PC-3 (cell line): ENCODE measurements at regions not wholly inside any gene's neighbourhood (a gene's known extent, or its start where the extent isn't known, plus 50 kb on each side); places are given as distances from the start of the nearest gene placed in this dataset.
"Not testable (repeated sequence)": the region's sequence is repeated elsewhere in the genome, so short reads cannot be mapped to it uniquely, and the experiment has no call there.

Experiments used
- ATAC-seq: fragments of 200-7000 bp; cut with Tn5 transposase; 2 replicates; pipeline ENCODE4 v1.9.1; 2020; ENCODE audit warnings: mild to moderate bottlenecking, moderate library complexity
- BruUV-seq: library from RNA; stranded (reverse); fragments of 400-500 nt; replicated peaks from 2 replicates; lab custom pipeline; 2021; lab: Mats Ljungman, UMichigan
- CTCF ChIA-PET: fragments of 300-600 bp; sonication (Branson Sonifier 250); formaldehyde crosslinking; loops from one replicate; lab custom pipeline; 2022; ENCODE audit warnings: antibody characterized with exemption; lab: Charles Lee
- POLR2A ChIA-PET: fragments of 300-600 bp; sonication (Branson Sonifier 250); formaldehyde crosslinking; loops from one replicate; lab custom pipeline; 2022; ENCODE audit warnings: antibody characterized with exemption; ENCODE audit not compliant: unreplicated experiment; lab: Charles Lee
- DNase-seq: peaks from one replicate; pipeline ENCODE4 v3.0.0-alpha.2; 2015
- H2AFZ ChIP-seq: fragments of 300-600 bp; sonication (generic); 2 replicates; pipeline ENCODE4 v1.6.0; 2016; ENCODE audit warnings: antibody characterized with exemption, low read length
- H3F3A ChIP-seq: fragments of 300-600 bp; sonication (generic); one replicate; pipeline ENCODE4 v1.6.0; 2017; ENCODE audit warnings: antibody characterized with exemption, low read length, control low read depth, mild to moderate bottlenecking; ENCODE audit not compliant: unreplicated experiment
- H3K27ac ChIP-seq: fragments of 300-600 bp; sonication (generic); 2 replicates; pipeline ENCODE4 v1.5.1; 2016; ENCODE audit warnings: mild to moderate bottlenecking, low read length
- H3K27me3 ChIP-seq: fragments of 300-600 bp; sonication (generic); 2 replicates; pipeline ENCODE4 v1.6.1; 2016; ENCODE audit warnings: low read length, mixed read lengths
- H3K36me3 ChIP-seq: fragments of 300-600 bp; sonication (generic); 2 replicates; pipeline ENCODE4 v1.6.1; 2016; ENCODE audit warnings: low read depth, mixed run types, low read length, mixed read lengths
- H3K4me1 ChIP-seq: fragments of 300-600 bp; sonication (generic); 2 replicates; pipeline ENCODE4 v1.5.1; 2016; ENCODE audit warnings: low read length; ENCODE audit not compliant: insufficient read depth
- H3K4me2 ChIP-seq: fragments of 300-600 bp; sonication (generic); 2 replicates; pipeline ENCODE4 v1.6.0; 2016; ENCODE audit warnings: low read length
- H3K4me3 ChIP-seq: fragments of 300-600 bp; sonication (generic); 2 replicates; pipeline ENCODE4 v1.5.1; 2016; ENCODE audit warnings: mild to moderate bottlenecking, low read length, mixed read lengths
- H3K79me2 ChIP-seq: fragments of 300-600 bp; sonication (generic); 2 replicates; pipeline ENCODE4 v1.6.1; 2017; ENCODE audit warnings: low read length, mixed read lengths
- H3K9ac ChIP-seq: fragments of 300-600 bp; sonication (generic); 2 replicates; pipeline ENCODE4 v1.6.0; 2016; ENCODE audit warnings: mild to moderate bottlenecking, low read length
- H3K9me2 ChIP-seq: fragments of 300-600 bp; sonication (generic); replicated peaks from 2 replicates; pipeline ENCODE4 v1.6.1; 2016; ENCODE audit warnings: mixed run types, low read length, mixed read lengths
- H3K9me3 ChIP-seq: fragments of 300-600 bp; sonication (generic); 2 replicates; pipeline ENCODE4 v1.6.1; 2016; ENCODE audit warnings: low read length, mixed read lengths
- H4K20me1 ChIP-seq: fragments of 300-600 bp; sonication (generic); 2 replicates; pipeline ENCODE4 v1.6.1; 2016; ENCODE audit warnings: low read length, mixed read lengths
- CTCF ChIP-seq: fragments of 300-600 bp; sonication (generic); conservative IDR thresholded peaks from 2 replicates; pipeline ENCODE4 v1.5.1; 2017; ENCODE audit warnings: antibody characterized with exemption, low read depth, mild to moderate bottlenecking, low read length
- EZH2 ChIP-seq: fragments of 300-600 bp; sonication (generic); IDR thresholded peaks from one replicate; pipeline ENCODE4 v1.6.1; 2017; ENCODE audit warnings: antibody characterized with exemption, mild to moderate bottlenecking, low read length; ENCODE audit not compliant: unreplicated experiment
- EZH2phosphoT487 ChIP-seq: fragments of 300-600 bp; sonication (generic); IDR thresholded peaks from 2 replicates; pipeline ENCODE4 v1.6.1; 2018; ENCODE audit warnings: mild to moderate bottlenecking, antibody characterized with exemption, low read length, borderline replicate concordance
- intact Hi-C: fragments of 100-400 bp; cut with micrococcal nuclease; formaldehyde crosslinking; loops from 2 replicates; pipeline ENCODE4 v1.9.0; 2023

- Histone ChIP-seq H3K4me1 (no peaks in the 10 kb centered on the region), H3K4me2 (no peak overlapping the region), H3K36me3 (no peaks in the 10 kb centered on the region), H3K9ac (no peak overlapping the region), H3K79me2 (no peaks in the 10 kb centered on the region), H3K4me3 (no peak overlapping the region), H3K9me2 (no peaks in the 10 kb centered on the region), H2AFZ (no peak overlapping the region), H3K9me3 (0 out of 2 replicates have a peak, but pooled peaks cover 11% of the 10 kb centered on the region), H3K27me3 (no peaks in the 10 kb centered on the region), H3F3A (no peaks in the 10 kb centered on the region), H3K27ac (no peak overlapping the region), H4K20me1 (no peaks in the 10 kb centered on the region)
- DNase-seq (peak; percentile 23), ATAC-seq (no peak)
- TF ChIP-seq CTCF, result no peak
- no peak for TF ChIP-seq EZH2phosphoT487
- no peak for TF ChIP-seq EZH2
- ChIA-PET POLR2A (no interaction called here), CTCF (no interaction called here)
- intact Hi-C loops, result loop anchor here (5.0 kb wide), 1 partner anchor 564 kb away; the partner anchor contains the start of genes CENPL and DARS2
- BruUV-seq, result no TSS peak
Measured at GRCh38 chr1:173257805-173258204, 50.7 kb upstream of the TNFSF4 start.

GRCh38 chr1:173258479-173259264 is 51.5 kb upstream of the TNFSF4 start:
- no TSS peak for BruUV-seq

GRCh38 chr1:173260329-173260728 is 53.2 kb upstream of the TNFSF4 start:
- CTCF ChIA-PET, H3K4me1 ChIP-seq, BruUV-seq, H2AFZ ChIP-seq, H3K4me3 ChIP-seq, H3K4me2 ChIP-seq, ATAC-seq, POLR2A ChIA-PET, H3K27me3 ChIP-seq, H3K27ac ChIP-seq, DNase-seq, H3K36me3 ChIP-seq, H3K9ac ChIP-seq, H3K79me2 ChIP-seq, H4K20me1 ChIP-seq, H3F3A ChIP-seq, H3K9me2 ChIP-seq: not testable (repeated sequence)
- H3K9me3 ChIP-seq, result 0 out of 2 replicates have a peak, but pooled peaks cover 11% of the 10 kb centered on the region
- intact Hi-C loops, result loop anchor here (10.0 kb wide), 1 partner anchor 454 kb away; the partner anchor contains the start of gene KLHL20

More at GRCh38 chr1:173258479-173259264, 51.5 kb upstream of the TNFSF4 start:
- intact Hi-C loops, result loop anchor here (5.0 kb wide), 1 partner anchor 564 kb away; the partner anchor contains the start of genes CENPL and DARS2
- ChIA-PET CTCF (interaction anchor here (0.8 kb wide), 1 partner anchor 512 kb away, joined by 3 read pairs; no protein-coding TSS in a partner anchor), POLR2A (no interaction called here)
- no peaks in the 10 kb centered on the region for H4K20me1 ChIP-seq
- H3K27me3 ChIP-seq, result no peaks in the 10 kb centered on the region
- no peak overlapping the region for H3K4me3 ChIP-seq
- no peak overlapping the region for H3K27ac ChIP-seq
- H2AFZ ChIP-seq, result no peak overlapping the region
- no peak for DNase-seq
- no peak for TF ChIP-seq EZH2
- no peak for TF ChIP-seq EZH2phosphoT487
- no peak for TF ChIP-seq CTCF
- H3K36me3 ChIP-seq, result no peaks in the 10 kb centered on the region
- H3K9me3 ChIP-seq, result 0 out of 2 replicates have a peak, but pooled peaks cover 11% of the 10 kb centered on the region
- no peaks in the 10 kb centered on the region for H3F3A ChIP-seq
- H3K9ac ChIP-seq, result no peak overlapping the region
- H3K79me2 ChIP-seq, result no peaks in the 10 kb centered on the region
- no peaks in the 10 kb centered on the region for H3K4me1 ChIP-seq
- H3K4me2 ChIP-seq, result no peak overlapping the region
- no peak for ATAC-seq
- no peaks in the 10 kb centered on the region for H3K9me2 ChIP-seq
